ENCODE measurements at regions not wholly inside any gene's neighbourhood (a gene's known extent, or its start where the extent isn't known, plus 50 kb on each side); places are given as distances from the start of the nearest gene placed in this dataset.
"Not testable (repeated sequence)": the region's sequence is repeated elsewhere in the genome, so short reads cannot be mapped to it uniquely, and the experiment has no call there.

GRCh38 chr2:195108182-195108581 lies 548.8 kb upstream of the SLC39A10 start:
- DNase-seq (ENCODE audit: low read depth) = no peak
- no peak overlapping the region for H3K4me3 ChIP-seq (ENCODE audit: low read length)
- TF ChIP-seq CTCF (conservative IDR thresholded peaks at IDR 0.05; ENCODE audit: low read length) = no peak

- TF ChIP-seq CTCF (conservative IDR thresholded peaks at IDR 0.05; ENCODE audit: low read length) = no peak
- no peak for DNase-seq (ENCODE audit: low read depth)
- no peak overlapping the region for H3K4me3 ChIP-seq (ENCODE audit: low read length)
Measured at GRCh38 chr2:195106681-195107380, 550.2 kb upstream of the SLC39A10 start.

GRCh38 chr2:195105581-195105980 lies 551.4 kb upstream of the SLC39A10 start:
- DNase-seq (ENCODE audit: low read depth) = no peak
- no peak for TF ChIP-seq CTCF (conservative IDR thresholded peaks at IDR 0.05; ENCODE audit: low read length)
- H3K4me3 ChIP-seq (ENCODE audit: low read length) = no peak overlapping the region

- H3K4me3 ChIP-seq (ENCODE audit: low read length) = no peak overlapping the region
- no peak for TF ChIP-seq CTCF (conservative IDR thresholded peaks at IDR 0.05; ENCODE audit: low read length)
- DNase-seq (ENCODE audit: low read depth) = no peak
Measured at GRCh38 chr2:195094330-195094729, 562.7 kb upstream of the SLC39A10 start.

GRCh38 chr2:195092341-195092740 lies 564.7 kb upstream of the SLC39A10 start:
- DNase-seq (ENCODE audit: low read depth) = no peak
- TF ChIP-seq CTCF (conservative IDR thresholded peaks at IDR 0.05; ENCODE audit: low read length) = no peak
- no peak overlapping the region for H3K4me3 ChIP-seq (ENCODE audit: low read length)

- not testable (repeated sequence) for DNase-seq (ENCODE audit: low read depth)
Measured at GRCh38 chr2:195072806-195073205, 584.2 kb upstream of the SLC39A10 start.

GRCh38 chr2:195057001-195057400 lies 600.0 kb upstream of the SLC39A10 start:
- no peak overlapping the region for H3K4me3 ChIP-seq (ENCODE audit: low read length)
- TF ChIP-seq CTCF (conservative IDR thresholded peaks at IDR 0.05; ENCODE audit: low read length) = no peak
- DNase-seq (ENCODE audit: low read depth) = no peak

More at GRCh38 chr2:195072806-195073205, 584.2 kb upstream of the SLC39A10 start:
- not testable (repeated sequence) for H3K4me3 ChIP-seq (ENCODE audit: low read length)
